Naive B cell (primary cell): ENCODE measurements at regions not wholly inside any gene's neighbourhood (a gene's known extent, or its start where the extent isn't known, plus 50 kb on each side); places are given as distances from the start of the nearest gene placed in this dataset.

ENCODE experiments used
- ATAC-seq, 2 donors: fragments of 150-1000 bp; cut with Tn5 transposase; 2 replicates each; pipeline ENCODE4 v1.10.0; 2021; ENCODE audit warnings: low read depth in 2 of 2, mild to moderate bottlenecking in 2 of 2, moderate library complexity in 2 of 2
- DNase-seq: peaks from one replicate; pipeline ENCODE4 v3.0.0; 2022
- H3K27ac Mint-ChIP-seq, 6 donors: one replicate each; pipeline ENCODE4 v1.8.0; 2020 to 2022; ENCODE audit warnings: mild to moderate bottlenecking in 6 of 6, mixed read lengths in 6 of 6, moderate library complexity in 5 of 6, inconsistent platforms in 2 of 6
- H3K27me3 Mint-ChIP-seq, 3 donors: one replicate each; pipeline ENCODE4 v1.8.0; 2021 to 2022; ENCODE audit warnings: mixed read lengths in 3 of 3, mild to moderate bottlenecking in 1 of 3
- H3K36me3 Mint-ChIP-seq, 2 donors: one replicate each; pipeline ENCODE4 v1.8.0; 2020 to 2022; ENCODE audit warnings: mixed read lengths in 2 of 2, inconsistent platforms in 1 of 2, mild to moderate bottlenecking in 1 of 2
- H3K4me1 Mint-ChIP-seq, 3 donors: one replicate each; pipeline ENCODE4 v1.8.0; 2020 to 2022; ENCODE audit warnings: mixed read lengths in 3 of 3, inconsistent platforms in 1 of 3, mild to moderate bottlenecking in 1 of 3, moderate library complexity in 1 of 3
- H3K4me3 Mint-ChIP-seq, 8 donors: one replicate each; pipeline ENCODE4 v1.8.0; 2020 to 2022; ENCODE audit warnings: mild to moderate bottlenecking in 8 of 8, mixed read lengths in 8 of 8, moderate library complexity in 8 of 8, inconsistent platforms in 2 of 8
- H3K9me3 Mint-ChIP-seq, 7 donors: one replicate each; pipeline ENCODE4 v1.8.0; 2020 to 2022; ENCODE audit warnings: mixed read lengths in 7 of 7, mild to moderate bottlenecking in 5 of 7, inconsistent platforms in 2 of 7, moderate library complexity in 1 of 7

DNA sequence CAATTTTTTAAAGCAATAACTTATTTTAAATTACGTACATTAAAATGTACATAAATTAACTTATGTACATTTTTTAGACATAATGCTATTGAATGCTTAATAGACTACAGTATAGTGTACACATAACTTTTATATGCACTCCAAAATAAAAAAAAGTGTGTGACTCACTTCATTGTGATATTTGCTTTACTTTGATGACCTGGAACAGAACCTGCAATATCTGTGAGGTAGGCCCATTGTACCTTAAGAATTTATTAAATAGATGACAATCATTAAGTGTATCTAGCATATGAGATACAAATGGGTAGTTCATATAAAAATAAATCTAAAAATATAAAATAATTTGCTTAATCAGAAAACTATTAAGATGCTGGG is 276.7 kb downstream of the NFKBIZ start:
- Mint-ChIP-seq H3K27me3 (no peaks in the 10 kb centered on the region), H3K36me3 (peaks cover 8 to 18% of the 10 kb centered on the region in 2 donors), H3K9me3 (peaks cover 3 to 30% (median 21%) of the 10 kb centered on the region in 7 donors), H3K4me1 (peaks cover 12 to 15% (median 14%) of the 10 kb centered on the region in 3 donors), H3K27ac (no peak overlapping the region), H3K4me3 (no peak overlapping the region)
- DNase-seq = no peak
- no peak for ATAC-seq

DNA sequence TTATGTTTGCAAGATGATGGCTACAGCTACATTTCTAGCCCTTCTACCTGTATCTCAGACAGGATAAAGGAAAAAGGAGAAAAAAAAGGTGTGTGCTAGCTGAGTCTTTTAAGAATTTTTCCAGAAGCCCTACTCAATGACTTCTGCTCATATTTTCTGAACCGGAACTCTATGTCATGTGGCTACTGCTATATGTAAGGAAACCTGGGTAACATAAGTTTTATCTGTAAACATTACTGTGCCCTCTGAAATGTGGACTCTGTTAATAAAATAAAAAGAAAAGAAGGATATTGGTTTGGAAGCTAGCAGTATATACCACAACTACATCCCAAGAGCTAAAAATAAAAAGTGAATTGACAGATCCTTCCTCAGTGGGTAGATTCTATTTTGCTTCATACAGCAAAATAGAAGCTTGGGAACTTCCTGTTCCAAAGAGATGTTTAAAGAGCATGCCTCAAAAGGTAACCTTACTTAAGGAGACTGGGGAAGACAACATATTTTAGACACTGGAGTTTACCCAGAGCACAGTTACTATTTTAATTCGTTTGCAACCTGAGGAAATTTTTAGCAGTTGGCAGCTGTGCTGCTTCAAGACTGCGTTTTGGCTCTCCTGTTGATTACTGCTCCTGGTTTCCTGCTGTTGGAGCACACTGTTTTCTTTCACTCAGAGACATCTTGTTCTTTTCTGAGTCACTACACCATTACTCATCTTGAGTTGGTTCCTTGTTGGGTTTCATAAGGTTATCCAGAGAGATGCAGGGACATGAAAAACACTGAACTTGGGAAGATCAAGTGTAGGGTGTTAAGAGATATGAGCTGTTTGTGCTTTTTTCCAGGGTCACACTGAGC is 280.7 kb downstream of the NFKBIZ start:
- H3K36me3 Mint-ChIP-seq = no peaks in the 10 kb centered on the region
- no peak for ATAC-seq
- H3K4me3 Mint-ChIP-seq = no peak overlapping the region
- H3K9me3 Mint-ChIP-seq = peaks cover 0 to 2% (median 0%) of the 10 kb centered on the region in 7 donors
- H3K27ac Mint-ChIP-seq = peak overlapping the region in 2 of 6 donors; percentile 5 to 49
- DNase-seq = no peak
- no peaks in the 10 kb centered on the region for H3K27me3 Mint-ChIP-seq
- H3K4me1 Mint-ChIP-seq = peaks cover 14 to 16% (median 15%) of the 10 kb centered on the region in 3 donors

DNA sequence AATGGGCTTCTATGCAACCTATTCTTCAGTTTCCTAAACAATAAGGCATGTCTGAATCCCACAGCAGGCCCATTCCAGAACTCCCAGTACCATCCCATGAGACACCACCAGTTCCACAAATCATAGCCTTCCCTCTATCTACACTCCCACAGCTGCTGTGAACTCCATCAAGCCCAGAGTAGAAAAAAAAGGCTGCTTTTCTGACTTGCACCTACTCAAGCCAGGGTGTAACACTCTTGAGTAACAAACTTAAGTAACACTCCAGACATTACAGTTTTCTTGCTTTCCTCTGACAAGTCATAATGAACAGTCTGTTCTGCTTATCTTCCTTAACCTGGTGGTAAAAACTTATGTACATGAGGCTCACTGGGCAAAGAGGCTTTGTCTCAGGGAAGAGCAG is 283.1 kb downstream of the NFKBIZ start:
- ATAC-seq = no peak
- peak overlapping the region in 2 of 6 donors; percentile 34 to 62 for H3K27ac Mint-ChIP-seq
- H3K9me3 Mint-ChIP-seq = peaks cover 0 to 2% (median 0%) of the 10 kb centered on the region in 7 donors

DNA sequence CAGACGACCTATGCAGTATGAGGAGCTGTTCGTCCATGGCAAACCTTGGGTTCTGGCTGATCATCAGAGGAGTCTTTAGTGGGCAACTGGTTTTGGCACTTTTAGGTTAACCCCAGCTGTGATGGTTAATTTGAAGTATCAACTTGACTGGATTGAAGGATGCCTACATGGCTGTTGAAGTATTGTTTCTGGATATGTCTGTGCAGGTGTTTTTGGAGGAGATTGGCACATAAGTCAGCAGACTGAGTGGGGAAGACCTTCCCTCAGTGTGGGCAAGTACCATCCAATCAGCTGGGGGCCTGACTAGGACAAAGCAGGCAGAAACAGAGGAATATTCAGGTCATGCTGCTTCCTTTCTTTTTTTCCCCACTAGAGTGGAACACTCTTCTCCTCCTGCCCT is 284.1 kb downstream of the NFKBIZ start:
- no peaks in the 10 kb centered on the region for H3K27me3 Mint-ChIP-seq
- H3K4me3 Mint-ChIP-seq = no peak overlapping the region
- H3K9me3 Mint-ChIP-seq = peaks cover 0 to 2% (median 0%) of the 10 kb centered on the region in 7 donors
- DNase-seq = no peak
- peak overlapping the region in 1 of 6 donors; percentile 76 for H3K27ac Mint-ChIP-seq
- no peak for ATAC-seq
- H3K4me1 Mint-ChIP-seq = peaks cover 20 to 27% (median 24%) of the 10 kb centered on the region in 3 donors
- no peaks in the 10 kb centered on the region for H3K36me3 Mint-ChIP-seq

More for the DNA sequence above, 283.1 kb downstream of the NFKBIZ start:
- H3K4me1 Mint-ChIP-seq = peaks cover 20 to 27% (median 24%) of the 10 kb centered on the region in 3 donors
- peak overlapping the region in 1 of 8 donors; percentile 26 for H3K4me3 Mint-ChIP-seq
- DNase-seq = no peak
- no peaks in the 10 kb centered on the region for H3K36me3 Mint-ChIP-seq
- no peaks in the 10 kb centered on the region for H3K27me3 Mint-ChIP-seq

DNA sequence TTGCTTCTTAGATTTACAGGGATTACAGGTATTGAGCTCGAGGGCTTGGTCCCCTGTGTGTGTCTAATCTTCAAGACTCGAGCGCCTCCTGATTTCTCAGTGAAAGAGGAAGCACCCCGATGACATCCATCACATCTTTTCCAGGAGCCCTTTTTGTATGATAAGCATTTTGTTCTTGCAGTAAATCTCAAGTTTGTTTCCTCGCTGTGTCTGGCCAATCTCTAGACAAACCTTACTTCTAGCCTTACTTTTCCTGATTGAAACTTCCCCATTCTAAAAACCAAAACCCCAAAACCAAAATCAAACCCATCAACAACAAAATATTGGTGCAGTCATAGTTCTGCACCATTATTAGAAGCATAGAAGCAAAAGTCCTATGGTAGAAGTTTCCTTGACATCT is 286.0 kb downstream of the NFKBIZ start:
- Mint-ChIP-seq H3K9me3 (no peaks in the 10 kb centered on the region), H3K36me3 (no peaks in the 10 kb centered on the region), H3K4me1 (peaks cover 13 to 20% (median 15%) of the 10 kb centered on the region in 3 donors), H3K27me3 (no peaks in the 10 kb centered on the region), H3K27ac (peak overlapping the region in 4 of 6 donors; percentile 21 to 82 (median 46)), H3K4me3 (peak overlapping the region in 1 of 8 donors; percentile 6)
- peak in 1 of 2 donors; percentile 21 for ATAC-seq
- DNase-seq = no peak

DNA sequence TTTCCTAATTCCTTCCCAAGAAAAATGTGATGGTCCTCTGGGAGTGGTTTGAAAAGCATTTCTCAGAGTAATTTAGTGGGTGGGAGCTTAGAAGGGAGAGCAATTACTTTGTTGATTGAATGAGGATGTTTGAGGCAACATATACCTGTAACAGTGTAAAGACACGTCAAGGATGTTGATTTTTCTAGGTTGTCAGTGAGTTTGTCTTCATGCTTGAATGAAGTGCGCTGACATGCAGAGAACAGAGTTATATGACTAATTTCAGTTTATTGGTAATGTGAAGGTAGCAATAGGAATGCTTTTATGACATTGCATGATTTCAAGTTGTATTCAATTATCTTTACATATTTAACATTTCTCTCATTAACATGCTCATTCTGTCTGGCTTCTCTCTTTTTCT is 286.9 kb downstream of the NFKBIZ start:
- Mint-ChIP-seq H3K4me1 (peaks cover 6 to 15% (median 8%) of the 10 kb centered on the region in 3 donors), H3K27me3 (peaks cover 0 to 5% (median 0%) of the 10 kb centered on the region in 3 donors), H3K36me3 (no peaks in the 10 kb centered on the region), H3K4me3 (no peak overlapping the region), H3K27ac (no peak overlapping the region), H3K9me3 (no peaks in the 10 kb centered on the region)
- DNase-seq (no peak), ATAC-seq (no peak)

DNA sequence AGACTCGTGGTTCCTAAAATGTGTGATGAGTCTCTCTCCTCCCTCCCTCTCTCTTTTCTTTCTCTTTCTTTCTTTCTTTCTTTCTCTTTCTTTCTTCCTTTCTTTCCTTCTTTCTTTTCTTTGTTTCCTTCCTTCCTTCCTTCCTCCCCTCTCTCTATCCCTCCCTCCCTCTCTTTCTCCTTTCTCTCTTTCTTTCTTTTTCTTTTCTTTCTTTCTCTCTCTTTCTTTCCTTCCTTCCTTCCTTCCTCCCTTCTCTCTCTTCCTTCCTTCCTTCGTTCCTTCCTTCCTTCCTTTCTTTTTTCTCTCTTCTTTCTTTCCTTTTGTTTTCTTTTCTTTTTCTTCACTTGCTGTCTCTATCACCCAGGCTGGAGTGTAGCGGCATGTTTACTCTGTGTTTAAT is 290.8 kb downstream of the NFKBIZ start:
- H3K4me3 Mint-ChIP-seq = no peak overlapping the region
- no peaks in the 10 kb centered on the region for H3K9me3 Mint-ChIP-seq
- peaks cover 0 to 5% (median 0%) of the 10 kb centered on the region in 3 donors for H3K27me3 Mint-ChIP-seq
- no peaks in the 10 kb centered on the region for H3K36me3 Mint-ChIP-seq
- H3K4me1 Mint-ChIP-seq = peaks cover 5 to 11% (median 6%) of the 10 kb centered on the region in 3 donors
- no peak for ATAC-seq
- no peak for DNase-seq
- no peak overlapping the region for H3K27ac Mint-ChIP-seq

DNA sequence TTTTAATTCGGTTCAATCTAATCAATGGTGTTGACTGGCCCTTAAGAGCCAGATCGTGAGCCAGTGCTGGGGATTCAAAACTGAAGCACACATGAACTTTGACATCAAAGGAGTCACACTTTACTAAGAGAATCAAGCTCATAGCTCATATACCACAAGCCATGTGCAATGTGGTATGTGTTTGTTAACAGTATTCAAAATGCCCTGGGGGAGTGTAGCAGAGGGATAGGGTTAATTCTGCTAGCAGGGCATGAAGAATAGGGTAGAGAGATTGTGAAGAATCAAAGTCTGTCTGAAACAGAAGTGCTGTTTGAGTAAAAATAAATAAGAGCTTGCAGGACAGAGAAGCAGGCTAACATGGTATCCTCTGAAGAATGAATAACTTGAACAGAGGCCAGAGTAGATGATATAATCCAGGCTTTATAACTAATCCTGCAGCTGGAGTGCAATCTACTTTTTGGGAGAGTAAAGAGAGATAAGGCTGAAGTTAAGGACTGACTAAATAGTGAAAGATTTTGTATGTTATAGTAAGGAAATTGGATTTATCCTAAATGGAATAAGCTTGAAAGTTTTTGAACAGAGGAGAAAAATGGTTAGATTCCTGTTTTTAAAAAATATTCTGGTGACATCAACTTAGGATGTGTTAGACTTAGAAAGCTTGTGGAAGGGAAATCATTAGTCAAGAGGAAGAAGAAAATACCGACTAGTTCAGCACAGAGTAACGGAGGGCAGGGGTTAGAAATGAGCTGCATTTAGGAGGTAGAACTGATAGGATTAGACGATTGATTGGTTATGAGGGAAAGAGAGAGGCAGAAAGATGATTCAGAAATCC is 292.0 kb downstream of the NFKBIZ start:
- Mint-ChIP-seq H3K9me3 (no peaks in the 10 kb centered on the region), H3K27ac (peak overlapping the region in 2 of 6 donors; percentile 25 to 32), H3K27me3 (peaks cover 0 to 5% (median 0%) of the 10 kb centered on the region in 3 donors), H3K4me1 (no peaks in the 10 kb centered on the region), H3K4me3 (no peak overlapping the region), H3K36me3 (no peaks in the 10 kb centered on the region)
- DNase-seq = no peak
- no peak for ATAC-seq

DNA sequence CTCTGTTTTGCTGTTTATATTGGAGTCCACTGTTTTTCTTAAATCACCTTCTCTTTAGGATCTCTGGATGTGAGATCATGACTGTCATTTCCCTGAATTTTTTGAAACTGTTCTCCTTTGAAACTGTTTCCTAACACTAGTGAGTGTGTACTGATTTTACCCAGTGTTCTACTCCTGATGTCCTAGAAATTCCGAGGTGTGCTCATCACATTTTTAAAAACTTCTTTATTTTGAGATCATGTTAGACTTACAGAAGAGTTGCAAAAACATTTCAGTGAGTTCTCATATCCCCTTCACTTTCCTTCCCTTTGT is 292.6 kb downstream of the NFKBIZ start:
- Mint-ChIP-seq H3K27ac (no peak overlapping the region), H3K27me3 (peaks cover 0 to 5% (median 0%) of the 10 kb centered on the region in 3 donors), H3K4me1 (no peaks in the 10 kb centered on the region), H3K4me3 (no peak overlapping the region), H3K36me3 (no peaks in the 10 kb centered on the region), H3K9me3 (no peaks in the 10 kb centered on the region)
- ATAC-seq = no peak
- no peak for DNase-seq

DNA sequence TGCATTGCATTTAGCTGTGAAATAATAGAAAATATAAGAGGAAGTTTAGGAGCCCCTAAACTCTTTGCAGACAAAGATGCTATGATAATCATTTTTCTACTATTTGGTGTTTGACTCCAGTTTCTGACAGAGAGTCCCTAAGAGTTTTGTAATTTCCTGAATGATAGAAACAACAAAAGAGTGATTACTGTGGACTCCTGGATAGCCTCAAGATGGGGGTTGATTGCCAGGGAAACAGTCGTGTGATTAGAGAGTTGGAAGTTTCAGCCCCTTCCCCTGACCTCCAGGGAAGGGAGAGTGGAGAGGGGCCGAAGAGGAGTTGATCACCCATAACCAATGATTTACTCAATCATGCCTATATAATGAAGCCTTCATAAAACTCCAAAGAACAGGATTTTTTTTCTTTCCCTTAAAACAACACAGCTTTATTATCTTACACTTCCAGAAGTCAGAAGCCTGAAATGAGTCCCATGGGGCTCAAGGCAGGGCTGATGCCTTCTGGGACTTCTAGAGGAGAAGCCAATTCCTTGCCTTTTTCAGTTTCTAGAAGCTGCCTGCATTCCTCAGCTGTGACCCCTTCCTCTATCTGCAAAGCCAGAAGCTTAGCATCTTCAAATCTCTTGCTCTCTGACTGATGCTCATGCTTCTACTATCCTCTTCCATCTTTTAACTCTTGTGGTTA is 292.3 kb upstream of the ZPLD1 start:
- no peaks in the 10 kb centered on the region for H3K4me1 Mint-ChIP-seq
- no peak for DNase-seq
- ATAC-seq = no peak
- no peaks in the 10 kb centered on the region for H3K9me3 Mint-ChIP-seq
- no peak overlapping the region for H3K27ac Mint-ChIP-seq
- H3K27me3 Mint-ChIP-seq = peaks cover 0 to 5% (median 0%) of the 10 kb centered on the region in 3 donors
- no peak overlapping the region for H3K4me3 Mint-ChIP-seq
- H3K36me3 Mint-ChIP-seq = no peaks in the 10 kb centered on the region

DNA sequence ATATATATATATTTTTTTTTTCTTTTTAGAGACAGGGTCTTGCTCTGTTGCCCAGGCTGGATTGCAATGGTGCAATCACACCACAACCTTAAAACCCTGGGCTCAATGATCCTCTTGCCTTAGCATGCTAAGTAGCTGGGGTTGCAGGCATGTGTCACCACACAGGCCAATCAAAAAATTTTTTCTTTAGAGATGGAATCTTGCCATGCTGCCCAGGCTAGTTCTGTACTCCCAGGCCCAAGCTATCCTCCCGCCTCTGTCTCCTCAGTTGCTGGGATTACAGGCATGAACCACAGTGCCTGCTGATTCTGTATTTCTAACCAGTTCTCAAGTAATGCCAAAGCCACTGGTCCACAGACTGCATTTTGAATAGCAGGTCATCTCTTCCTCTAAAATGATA is 291.3 kb upstream of the ZPLD1 start:
- DNase-seq = no peak
- Mint-ChIP-seq H3K9me3 (no peaks in the 10 kb centered on the region), H3K27me3 (peaks cover 0 to 5% (median 0%) of the 10 kb centered on the region in 3 donors), H3K27ac (no peak overlapping the region), H3K4me1 (no peaks in the 10 kb centered on the region), H3K4me3 (no peak overlapping the region), H3K36me3 (no peaks in the 10 kb centered on the region)
- ATAC-seq = no peak

DNA sequence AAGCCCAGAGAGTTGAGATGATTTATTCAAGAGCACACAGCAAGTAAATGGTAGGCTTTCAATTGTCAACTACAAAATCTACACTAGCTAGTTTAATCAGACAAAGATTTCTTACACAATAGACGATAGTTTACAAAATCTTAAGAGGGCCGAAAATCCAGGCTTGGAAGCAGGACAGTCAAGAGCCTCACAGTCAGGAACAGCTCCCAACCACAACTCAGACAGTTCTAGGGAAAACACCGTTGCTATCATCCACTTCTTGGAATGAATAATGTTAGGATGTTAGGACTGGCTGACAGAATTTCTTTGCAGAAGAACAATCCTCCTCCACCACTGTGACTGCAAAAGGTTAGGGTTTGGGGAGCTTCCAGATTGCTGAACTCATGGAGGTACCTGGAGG is 290.8 kb upstream of the ZPLD1 start:
- ATAC-seq = no peak

DNA sequence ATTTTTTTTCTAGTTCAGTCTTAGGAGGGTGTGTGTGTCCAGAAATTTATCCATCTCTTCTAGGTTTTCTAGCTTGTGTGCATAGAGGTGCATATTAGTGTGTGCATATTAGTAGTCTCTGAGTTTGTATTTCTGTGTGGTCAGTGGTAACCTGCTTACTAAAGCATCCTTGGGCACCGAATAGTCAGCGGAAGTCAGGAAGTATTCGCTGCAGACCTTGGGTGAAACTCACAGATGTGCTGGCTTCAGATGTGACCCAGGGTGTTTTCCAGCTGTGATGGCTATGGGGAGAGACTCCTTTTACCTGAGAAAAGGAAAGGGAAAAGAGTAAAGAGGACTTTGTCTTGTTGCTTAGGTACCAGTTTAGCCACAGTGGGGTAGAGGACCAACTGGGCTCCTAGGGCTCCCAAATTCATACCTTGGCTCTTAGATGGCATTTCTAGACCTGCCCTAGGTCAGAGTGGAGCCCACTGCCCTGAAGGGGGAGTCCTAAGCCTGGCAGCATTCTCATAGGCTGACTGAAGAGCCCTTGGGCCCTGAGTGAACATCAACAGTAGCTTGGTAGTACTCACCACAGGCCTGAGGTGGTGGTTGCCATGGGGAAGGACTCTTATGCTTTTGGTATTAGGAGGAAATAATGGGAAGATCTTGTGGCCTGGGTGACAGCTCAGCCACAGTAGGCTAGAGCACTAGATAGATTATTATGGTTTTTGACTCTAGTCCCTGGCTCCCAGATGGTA is 286.0 kb upstream of the ZPLD1 start:
- Mint-ChIP-seq H3K4me1 (no peaks in the 10 kb centered on the region), H3K9me3 (peaks cover 13 to 36% (median 23%) of the 10 kb centered on the region in 7 donors), H3K27me3 (peaks cover 0 to 10% (median 0%) of the 10 kb centered on the region in 3 donors), H3K4me3 (no peak overlapping the region), H3K36me3 (peaks cover 26 to 36% of the 10 kb centered on the region in 2 donors), H3K27ac (no peak overlapping the region)
- DNase-seq = no peak
- no peak for ATAC-seq

More for the DNA sequence above, 290.8 kb upstream of the ZPLD1 start:
- DNase-seq = no peak
- Mint-ChIP-seq H3K4me3 (no peak overlapping the region), H3K27me3 (peaks cover 0 to 5% (median 0%) of the 10 kb centered on the region in 3 donors), H3K9me3 (no peaks in the 10 kb centered on the region), H3K4me1 (no peaks in the 10 kb centered on the region), H3K27ac (peak overlapping the region in 1 of 6 donors; percentile 58), H3K36me3 (no peaks in the 10 kb centered on the region)
